BLaER1 treated with 17β-estradiol and CSF1 and Interleukin-3, amounts not matched to agents 10 nM and 100 nM (cell line): ENCODE measurements at regions not wholly inside any gene's neighbourhood (a gene's known extent, or its start where the extent isn't known, plus 50 kb on each side); places are given as distances from the start of the nearest gene placed in this dataset.

Source experiments
- H3K27ac ChIP-seq, 11 experiments: shearing (Covaris generic); formaldehyde crosslinking; 2 replicates each; pipeline ENCODE4 v1.8.1; 2022
- H3K27me3 ChIP-seq, 11 experiments: shearing (Covaris generic); formaldehyde crosslinking; 2 replicates each; pipeline ENCODE4 v1.8.1; 2022
- H3K36me3 ChIP-seq, 11 experiments: shearing (Covaris generic); formaldehyde crosslinking; 2 replicates each; pipeline ENCODE4 v1.8.1; 2022
- H3K4me1 ChIP-seq, 10 experiments: shearing (Covaris generic); formaldehyde crosslinking; 2 replicates each; pipeline ENCODE4 v1.8.1; 2022
- H3K4me2 ChIP-seq, 11 experiments: shearing (Covaris generic); formaldehyde crosslinking; 2 replicates each; pipeline ENCODE4 v1.8.1; 2022
- H3K4me3 ChIP-seq, 10 experiments: shearing (Covaris generic); formaldehyde crosslinking; 2 replicates each; pipeline ENCODE4 v1.8.1; 2022
- H3K9ac ChIP-seq, 11 experiments: shearing (Covaris generic); formaldehyde crosslinking; 2 replicates each; pipeline ENCODE4 v1.8.1; 2022
- H3K9me3 ChIP-seq, 11 experiments: shearing (Covaris generic); formaldehyde crosslinking; replicated peaks in 1 of 11; 2 replicates each; pipeline ENCODE4 v1.8.1; 2022
- H4K20me1 ChIP-seq, 11 experiments: shearing (Covaris generic); formaldehyde crosslinking; 2 replicates each; pipeline ENCODE4 v1.8.1; 2022
- Cebpa-rat ChIP-seq, 11 experiments: shearing (Covaris generic); IDR thresholded peaks; 2 replicates each; pipeline ENCODE4 v1.8.1; 2022

DNA sequence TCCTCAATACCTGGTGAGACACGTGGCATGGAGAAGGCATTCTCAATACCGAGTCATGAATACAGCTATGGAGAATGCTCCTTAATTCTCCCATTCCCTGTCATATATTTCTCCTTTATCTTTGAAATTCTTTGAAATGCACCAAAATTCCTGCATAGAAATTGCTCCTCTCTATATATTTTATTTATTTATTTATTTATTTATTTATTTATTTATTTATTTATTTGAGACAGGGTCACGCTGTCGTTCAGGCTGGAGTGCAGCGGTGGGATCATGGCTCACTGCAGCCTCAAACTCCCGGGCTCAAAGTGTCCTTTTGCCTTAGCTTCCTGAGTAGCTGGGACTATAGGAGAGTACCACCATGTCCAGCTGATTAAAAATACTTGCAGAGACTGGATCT lies 190.3 kb upstream of the MAF start:
- no peak overlapping the region for H3K4me3 ChIP-seq
- H3K4me2 ChIP-seq = no peak overlapping the region
- no peak for TF ChIP-seq Cebpa-rat (IDR thresholded peaks at IDR 0.05)

DNA sequence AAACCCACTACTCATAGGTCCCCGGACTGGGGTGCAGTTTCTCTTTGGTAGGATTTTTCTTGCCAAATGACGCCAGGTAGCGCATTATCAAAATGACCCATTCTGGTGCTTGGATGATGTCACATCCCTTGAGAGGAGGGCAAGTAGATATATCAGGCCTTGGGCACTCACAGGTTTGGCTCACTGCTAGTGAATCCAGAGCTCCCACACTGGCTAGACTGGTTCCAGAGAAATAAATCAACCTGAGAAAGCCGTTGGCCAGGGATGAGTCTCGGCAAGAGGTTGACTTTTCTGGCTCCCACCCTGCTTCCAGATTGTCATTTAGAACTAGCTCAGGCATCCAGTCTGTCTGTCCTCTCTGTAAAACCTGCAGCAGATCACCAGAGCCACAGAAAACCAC lies 188.4 kb upstream of the MAF start:
- Histone ChIP-seq H3K27me3 (no peaks in the 10 kb centered on the region), H3K36me3 (no peaks in the 10 kb centered on the region), H3K9me3 (peaks cover 0 to 6% (median 0%) of the 10 kb centered on the region in 11 experiments; a peak in 1 of 22 replicates), H3K9ac (no peak overlapping the region), H3K4me3 (no peak overlapping the region), H3K4me2 (no peak overlapping the region), H4K20me1 (no peaks in the 10 kb centered on the region), H3K4me1 (no peaks in the 10 kb centered on the region), H3K27ac (no peak overlapping the region)
- TF ChIP-seq Cebpa-rat (IDR thresholded peaks at IDR 0.05) = no peak

More for the DNA sequence above, 190.3 kb upstream of the MAF start:
- Histone ChIP-seq H3K9me3 (no peaks in the 10 kb centered on the region), H3K9ac (no peak overlapping the region), H3K36me3 (no peaks in the 10 kb centered on the region), H4K20me1 (no peaks in the 10 kb centered on the region), H3K27ac (no peak overlapping the region), H3K4me1 (no peaks in the 10 kb centered on the region), H3K27me3 (no peaks in the 10 kb centered on the region)

DNA sequence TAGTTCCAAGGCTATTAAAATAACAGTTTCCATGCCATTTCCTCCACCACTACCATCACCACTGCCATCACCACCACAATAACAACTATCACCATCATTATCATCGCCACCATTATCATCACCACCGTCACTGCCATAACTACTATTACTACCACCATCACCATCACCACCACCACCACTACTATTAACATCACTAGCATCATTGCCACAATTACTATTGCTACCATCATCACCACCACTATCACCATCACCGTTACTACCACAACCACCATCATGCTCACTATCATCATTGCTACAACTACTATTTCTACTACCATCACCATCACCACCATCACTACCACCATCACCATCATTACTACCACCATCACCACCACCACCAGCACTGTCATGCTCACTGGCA lies 185.9 kb upstream of the MAF start:
- H3K36me3 ChIP-seq = no peaks in the 10 kb centered on the region
- no peak overlapping the region for H3K4me3 ChIP-seq
- peaks cover 0 to 6% (median 0%) of the 10 kb centered on the region in 11 experiments; a peak in 1 of 22 replicates for H3K9me3 ChIP-seq
- H3K27ac ChIP-seq = no peak overlapping the region
- H3K27me3 ChIP-seq = no peaks in the 10 kb centered on the region
- no peak overlapping the region for H3K4me2 ChIP-seq
- no peaks in the 10 kb centered on the region for H3K4me1 ChIP-seq
- TF ChIP-seq Cebpa-rat (IDR thresholded peaks at IDR 0.05) = no peak
- H3K9ac ChIP-seq = no peak overlapping the region
- H4K20me1 ChIP-seq = no peaks in the 10 kb centered on the region

DNA sequence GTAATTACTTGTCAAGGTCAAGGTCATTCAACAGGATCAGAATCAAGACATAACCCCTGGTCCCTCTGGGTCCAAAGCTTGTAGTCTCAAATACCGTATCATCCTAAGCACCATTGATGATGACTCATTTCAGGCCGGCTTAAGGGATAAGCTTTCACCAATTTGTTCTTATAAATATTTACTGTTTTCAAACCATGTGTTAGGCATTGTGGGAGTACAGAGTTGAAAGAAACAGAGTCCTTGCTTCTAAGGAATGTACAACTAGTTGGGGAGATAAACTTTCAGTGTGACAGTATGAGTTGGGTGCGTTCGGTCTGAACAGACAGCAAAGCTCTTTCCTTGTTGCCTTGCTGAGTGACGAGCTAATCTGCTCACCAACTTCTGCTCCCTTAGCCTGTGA lies 183.5 kb upstream of the MAF start:
- no peak overlapping the region for H3K27ac ChIP-seq
- no peaks in the 10 kb centered on the region for H3K4me1 ChIP-seq
- no peak overlapping the region for H3K9ac ChIP-seq
- H3K36me3 ChIP-seq = no peaks in the 10 kb centered on the region
- H3K4me3 ChIP-seq = no peak overlapping the region
- H4K20me1 ChIP-seq = no peaks in the 10 kb centered on the region
- H3K9me3 ChIP-seq = peaks cover 0 to 6% (median 0%) of the 10 kb centered on the region in 11 experiments; a peak in 1 of 22 replicates
- H3K4me2 ChIP-seq = no peak overlapping the region
- TF ChIP-seq Cebpa-rat (IDR thresholded peaks at IDR 0.05) = no peak
- H3K27me3 ChIP-seq = no peaks in the 10 kb centered on the region

DNA sequence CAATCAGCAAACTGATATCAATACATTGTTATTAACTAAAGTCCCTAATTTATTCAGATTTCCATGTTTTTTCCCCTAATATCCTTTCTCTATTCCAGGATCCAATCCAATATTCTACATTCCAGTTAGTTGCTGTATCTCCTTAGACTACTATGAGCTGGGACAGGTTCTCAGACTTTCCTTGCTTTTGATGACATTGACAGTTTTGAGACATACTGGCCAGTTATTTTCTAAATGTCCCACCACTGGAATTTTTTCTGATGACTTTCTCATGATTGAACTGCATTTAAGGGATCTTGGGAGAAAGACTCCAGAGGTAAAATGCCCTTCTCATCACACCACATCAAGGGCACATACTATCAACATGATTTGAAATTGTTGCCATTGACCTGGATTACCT lies 177.1 kb upstream of the MAF start:
- Histone ChIP-seq H3K27ac (no peak overlapping the region), H3K27me3 (no peaks in the 10 kb centered on the region), H3K4me2 (no peak overlapping the region), H3K4me1 (peaks cover 0 to 8% (median 0%) of the 10 kb centered on the region in 10 experiments; a peak in 4 of 20 replicates), H3K9ac (no peak overlapping the region), H4K20me1 (no peaks in the 10 kb centered on the region), H3K9me3 (no peaks in the 10 kb centered on the region), H3K4me3 (no peak overlapping the region), H3K36me3 (no peaks in the 10 kb centered on the region)
- no peak for TF ChIP-seq Cebpa-rat (IDR thresholded peaks at IDR 0.05)

DNA sequence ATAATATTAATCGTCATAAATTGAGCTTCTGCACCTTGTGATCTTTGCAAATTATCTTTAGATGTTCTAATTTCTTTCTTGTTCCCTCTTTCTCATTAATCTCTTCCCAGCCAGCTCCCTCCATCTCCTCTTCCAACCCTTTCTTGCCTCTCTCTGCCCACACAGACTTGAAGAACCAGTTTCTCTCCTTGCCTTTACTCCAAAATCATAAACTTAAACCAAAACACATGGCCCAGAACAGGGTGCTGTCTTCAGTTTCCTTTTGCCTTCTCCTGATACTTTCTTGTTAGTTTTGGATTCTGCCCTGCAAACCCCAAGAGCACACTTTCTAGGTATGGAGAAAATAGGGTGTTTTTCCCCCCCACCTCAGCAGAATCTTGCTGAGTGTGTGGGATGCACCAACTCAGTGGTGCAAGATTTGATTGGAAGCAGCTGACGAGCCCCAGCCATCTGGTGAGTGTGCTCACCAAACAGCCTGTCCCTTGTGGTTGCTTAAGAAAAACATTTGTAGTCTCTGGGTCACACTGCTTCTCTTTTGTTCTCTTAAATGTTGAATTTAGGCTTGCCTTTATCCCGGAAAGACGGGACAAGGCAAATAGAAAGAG lies 175.8 kb upstream of the MAF start:
- no peaks in the 10 kb centered on the region for H3K27me3 ChIP-seq
- H4K20me1 ChIP-seq = no peaks in the 10 kb centered on the region
- H3K36me3 ChIP-seq = no peaks in the 10 kb centered on the region
- no peak for TF ChIP-seq Cebpa-rat (IDR thresholded peaks at IDR 0.05)
- peaks cover 0 to 8% (median 0%) of the 10 kb centered on the region in 10 experiments; a peak in 4 of 20 replicates for H3K4me1 ChIP-seq
- no peak overlapping the region for H3K4me3 ChIP-seq
- no peak overlapping the region for H3K27ac ChIP-seq
- H3K4me2 ChIP-seq = peak overlapping the region in 2 of 11 experiments; percentile 14 to 33; a peak in 2 of 22 replicates
- H3K9ac ChIP-seq = no peak overlapping the region
- H3K9me3 ChIP-seq = no peaks in the 10 kb centered on the region

DNA sequence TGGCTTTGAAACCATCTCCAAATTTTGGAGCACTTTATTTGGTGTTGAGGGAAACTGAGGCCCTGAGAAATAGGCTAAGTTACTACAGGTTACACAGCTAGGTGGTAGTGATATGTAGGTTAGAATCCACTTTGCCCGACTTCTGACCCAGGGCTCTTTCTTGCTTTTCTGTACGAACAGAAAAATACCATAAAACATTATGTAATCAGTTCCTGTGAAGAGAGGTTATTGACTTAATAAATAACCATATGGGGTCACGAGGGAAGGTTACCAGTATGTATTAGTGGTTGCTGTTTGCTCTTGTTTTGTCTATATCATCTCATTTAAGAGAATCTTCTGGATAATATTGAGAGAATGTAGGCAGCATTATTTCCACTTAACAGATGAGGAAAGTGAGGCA lies 172.2 kb upstream of the MAF start:
- Histone ChIP-seq H3K27ac (no peak overlapping the region), H3K9me3 (no peaks in the 10 kb centered on the region), H3K27me3 (no peaks in the 10 kb centered on the region), H3K36me3 (no peaks in the 10 kb centered on the region), H3K4me3 (no peak overlapping the region), H3K4me1 (peaks cover 22 to 38% (median 26%) of the 10 kb centered on the region in 10 experiments), H4K20me1 (no peaks in the 10 kb centered on the region), H3K4me2 (no peak overlapping the region), H3K9ac (no peak overlapping the region)
- no peak for TF ChIP-seq Cebpa-rat (IDR thresholded peaks at IDR 0.05)

DNA sequence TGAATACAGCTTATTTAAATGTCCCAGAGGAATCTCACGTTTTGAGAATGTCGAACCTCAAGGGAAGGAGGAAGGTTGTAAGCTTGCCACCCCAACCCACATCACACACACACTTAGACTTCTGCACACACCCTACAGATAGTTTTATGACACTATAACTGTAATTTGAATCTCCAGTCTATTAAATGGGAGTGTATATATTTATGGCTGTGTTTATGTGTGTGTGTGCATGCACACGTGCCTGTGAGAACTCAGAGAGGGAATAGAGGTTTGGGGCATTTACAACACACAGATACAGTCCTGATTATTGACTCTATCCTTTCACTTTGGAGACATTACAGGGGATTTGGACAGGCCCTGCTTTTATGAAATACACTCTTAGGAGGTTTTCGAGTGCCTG lies 171.5 kb upstream of the MAF start:
- no peaks in the 10 kb centered on the region for H4K20me1 ChIP-seq
- no peak overlapping the region for H3K27ac ChIP-seq
- H3K36me3 ChIP-seq = no peaks in the 10 kb centered on the region
- H3K4me1 ChIP-seq = peaks cover 22 to 39% (median 27%) of the 10 kb centered on the region in 10 experiments
- H3K4me2 ChIP-seq = no peak overlapping the region
- no peak for TF ChIP-seq Cebpa-rat (IDR thresholded peaks at IDR 0.05)
- no peak overlapping the region for H3K9ac ChIP-seq
- no peaks in the 10 kb centered on the region for H3K9me3 ChIP-seq
- no peak overlapping the region for H3K4me3 ChIP-seq
- no peaks in the 10 kb centered on the region for H3K27me3 ChIP-seq

DNA sequence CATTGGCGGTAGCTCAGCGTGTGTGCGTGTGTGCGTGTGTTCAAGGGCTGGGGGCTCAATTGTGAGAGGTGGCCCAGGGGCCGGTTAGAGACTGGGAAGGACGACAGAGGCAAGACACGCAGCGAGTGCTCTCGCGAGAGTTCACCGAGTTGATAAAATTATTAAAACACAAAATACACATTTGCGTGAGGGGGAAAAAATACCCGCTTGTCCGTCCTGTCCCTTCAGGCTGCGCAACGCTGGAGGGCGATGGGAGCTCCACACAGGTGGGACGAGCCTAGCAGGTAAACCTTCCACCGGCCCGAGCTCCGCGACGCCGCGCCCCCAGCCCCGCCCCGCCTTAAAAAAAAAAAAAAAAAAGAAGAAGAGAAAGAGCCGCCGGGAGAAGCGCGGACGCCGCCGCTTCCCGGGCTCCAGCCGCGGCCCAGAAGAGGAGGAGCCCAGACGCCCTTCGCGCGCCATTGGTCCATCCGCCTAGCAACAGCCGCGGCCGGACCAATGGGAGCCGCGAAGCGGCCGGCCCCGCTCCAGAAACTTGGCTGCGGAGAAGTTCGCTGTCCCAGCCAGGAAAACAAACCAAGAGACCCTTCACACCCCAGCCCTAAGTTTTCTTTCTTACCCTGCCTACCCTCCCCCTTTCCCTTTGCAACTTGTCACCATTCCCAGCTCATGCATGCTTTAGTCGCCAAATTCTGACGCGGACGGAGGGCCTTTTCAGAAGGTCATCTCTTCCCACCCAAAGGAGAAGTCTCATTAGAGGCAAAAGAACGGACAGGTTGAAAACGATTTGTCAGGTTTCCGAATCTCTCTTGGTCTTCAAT lies 169.9 kb upstream of the MAF start:
- H3K4me3 ChIP-seq = peak overlapping the region; percentile 58 to 76 (median 66)
- H3K9ac ChIP-seq = peak overlapping the region; percentile 68 to 82 (median 80)
- H3K27me3 ChIP-seq = no peaks in the 10 kb centered on the region
- no peaks in the 10 kb centered on the region for H3K36me3 ChIP-seq
- no peak for TF ChIP-seq Cebpa-rat (IDR thresholded peaks at IDR 0.05)
- H3K27ac ChIP-seq = peak overlapping the region; percentile 31 to 80 (median 70); a peak in 20 of 22 replicates
- no peaks in the 10 kb centered on the region for H4K20me1 ChIP-seq
- peak overlapping the region; percentile 64 to 83 (median 79) for H3K4me2 ChIP-seq
- H3K9me3 ChIP-seq = no peaks in the 10 kb centered on the region
- peaks cover 22 to 32% (median 26%) of the 10 kb centered on the region in 10 experiments for H3K4me1 ChIP-seq
